NCI-H1092 (cell line): ENCODE measurements at regions not wholly inside any gene's neighbourhood (a gene's known extent, or its start where the extent isn't known, plus 50 kb on each side); places are given as distances from the start of the nearest gene placed in this dataset.
A peak's percentile ranks its signal among the peaks of the same experiment; 100 is the strongest.

Experiments used
- DNase-seq: peaks from one replicate; lab custom pipeline; 2025; lab: John Stamatoyannopoulos, UW

DNA sequence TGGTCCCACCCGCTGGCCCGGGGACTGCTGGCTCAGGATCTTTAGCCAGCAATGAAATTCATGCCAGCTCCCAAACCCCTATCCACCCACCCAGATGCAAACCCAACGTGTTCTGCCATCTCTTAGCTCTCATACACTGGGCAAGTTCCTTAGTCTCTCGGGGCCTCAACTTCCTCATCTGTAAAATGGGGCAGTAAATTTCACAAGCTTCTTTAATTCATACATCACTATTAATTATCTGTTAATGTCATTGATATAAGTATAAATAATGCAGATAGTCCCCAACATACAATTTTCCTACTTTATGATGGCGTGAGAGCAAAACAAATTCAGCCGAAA lies 398.7 kb downstream of the SOX9 start:
- DNase-seq, result no peak

DNA sequence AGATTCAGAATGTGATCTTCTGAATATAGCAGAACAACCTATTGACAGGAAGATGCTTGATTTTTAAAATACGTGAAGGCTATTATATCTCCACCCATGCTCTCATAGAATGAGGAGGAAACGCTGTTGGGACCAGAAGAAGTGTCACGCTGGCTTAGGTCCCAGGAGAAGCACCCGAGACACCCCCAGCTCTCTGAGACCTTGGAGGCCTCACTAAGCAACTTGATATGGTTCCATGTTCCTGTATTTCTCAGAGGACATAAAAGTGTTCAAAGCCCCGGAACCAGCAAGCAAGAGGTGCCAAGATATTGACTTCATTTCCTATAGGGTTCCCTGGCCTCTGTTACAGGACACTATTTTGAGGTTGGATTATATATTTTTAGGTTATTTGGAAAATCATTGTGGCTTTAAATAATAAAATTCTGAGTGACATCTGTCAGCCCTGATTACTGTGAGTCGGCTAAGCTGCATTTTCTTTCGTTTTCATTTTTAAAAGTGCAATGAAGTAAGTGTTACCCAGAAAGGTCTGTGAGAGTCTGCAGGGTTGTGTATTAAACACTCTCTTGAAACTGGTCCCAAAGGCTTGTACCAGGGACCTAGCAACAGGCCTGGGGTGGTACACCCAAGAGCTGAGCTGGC lies 400.0 kb downstream of the SOX9 start:
- no peak for DNase-seq

DNA sequence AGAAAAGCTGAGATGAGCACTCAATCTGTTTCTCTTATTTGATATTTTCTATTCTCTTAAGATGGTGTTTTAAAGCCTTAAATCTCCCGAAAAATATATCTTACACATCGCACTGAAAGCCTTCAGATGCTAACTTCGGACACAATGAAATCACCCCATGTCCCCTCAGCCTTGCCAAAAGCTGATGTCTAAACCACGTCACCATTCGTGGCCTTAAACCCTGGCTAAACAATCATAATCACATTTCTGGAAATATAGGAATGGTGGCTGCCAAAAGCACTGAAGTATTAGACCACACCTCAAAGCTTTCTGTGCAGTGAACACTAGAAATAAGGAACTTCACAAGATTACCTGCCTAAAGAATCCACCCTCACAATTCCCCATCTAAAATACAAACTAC lies 402.7 kb downstream of the SOX9 start:
- DNase-seq, result no peak

DNA sequence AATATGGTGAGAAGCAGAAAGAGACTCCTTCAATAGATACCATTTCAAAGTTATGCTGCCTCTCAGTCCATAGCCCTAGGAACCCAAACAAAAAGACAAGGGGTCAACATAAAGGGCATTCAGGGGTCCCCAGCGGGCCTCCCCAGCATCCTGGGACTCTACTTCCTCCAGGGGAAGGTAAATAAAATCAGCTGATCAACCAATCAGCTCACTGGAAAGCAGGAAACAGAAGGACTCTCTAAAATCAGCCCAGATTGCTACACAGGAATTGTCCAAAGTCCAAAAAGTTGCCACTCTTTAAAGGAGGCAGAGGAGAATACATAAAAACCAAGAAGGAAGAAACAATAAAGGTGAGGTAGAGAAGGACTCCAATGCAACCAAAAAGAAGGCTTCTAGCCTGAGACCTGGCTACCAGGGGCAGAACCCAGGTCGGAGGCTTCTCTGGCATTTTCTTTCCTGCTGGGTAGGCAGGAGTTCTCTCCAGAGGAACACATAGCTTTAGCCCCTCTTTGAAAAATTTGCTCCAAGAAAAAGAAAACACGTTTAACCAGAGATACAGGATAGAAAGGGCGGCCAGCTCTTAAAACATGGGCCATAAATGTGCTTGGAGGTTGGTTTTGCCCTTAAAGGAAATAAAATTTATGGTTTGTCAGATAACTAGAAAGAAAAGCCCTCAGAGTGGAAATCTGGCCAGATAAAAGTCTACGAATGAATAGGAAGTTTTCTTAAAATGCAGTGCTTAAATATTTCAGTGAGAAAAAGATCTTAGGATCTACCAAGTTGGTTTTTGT lies 404.6 kb downstream of the SOX9 start:
- DNase-seq, result no peak

DNA sequence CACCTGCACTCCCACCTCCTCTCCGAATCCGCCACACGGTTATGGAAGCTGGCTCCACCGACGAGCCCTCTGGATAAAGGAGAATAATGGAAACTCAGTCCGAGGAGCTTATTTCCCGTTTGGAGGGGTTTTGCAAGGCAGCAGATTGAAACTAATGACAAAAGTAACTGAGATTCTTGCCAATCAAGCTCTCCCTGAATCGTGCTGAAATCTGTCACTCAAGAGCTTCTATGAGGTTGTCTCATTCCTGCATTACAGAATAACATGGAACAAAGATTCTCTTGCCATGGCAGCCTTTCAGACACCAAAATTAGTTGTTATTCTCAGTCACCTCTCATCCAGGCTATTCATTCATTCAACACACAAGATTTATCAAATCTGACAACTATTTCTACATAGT lies 405.9 kb downstream of the SOX9 start:
- DNase-seq, result no peak

DNA sequence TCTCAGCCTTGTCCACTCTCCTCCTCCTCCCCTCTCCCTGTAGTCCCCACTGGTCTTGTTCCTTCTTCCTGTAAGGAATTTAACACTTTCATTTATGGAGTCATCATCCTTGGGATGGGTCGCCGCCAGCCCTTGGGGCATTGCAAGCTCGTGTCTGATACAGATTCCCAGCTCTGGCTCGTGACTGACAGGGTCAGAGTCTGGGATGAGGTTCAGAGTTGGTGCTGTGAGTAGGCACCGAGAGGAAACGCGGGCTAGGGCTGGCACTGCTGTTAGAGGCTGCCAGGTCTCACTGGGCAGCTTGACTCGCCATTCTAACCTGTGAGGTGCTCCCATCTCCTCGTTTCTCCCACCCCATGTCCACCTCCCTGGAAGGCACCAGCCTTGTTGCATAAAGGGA lies 407.0 kb downstream of the SOX9 start:
- DNase-seq, result no peak

DNA sequence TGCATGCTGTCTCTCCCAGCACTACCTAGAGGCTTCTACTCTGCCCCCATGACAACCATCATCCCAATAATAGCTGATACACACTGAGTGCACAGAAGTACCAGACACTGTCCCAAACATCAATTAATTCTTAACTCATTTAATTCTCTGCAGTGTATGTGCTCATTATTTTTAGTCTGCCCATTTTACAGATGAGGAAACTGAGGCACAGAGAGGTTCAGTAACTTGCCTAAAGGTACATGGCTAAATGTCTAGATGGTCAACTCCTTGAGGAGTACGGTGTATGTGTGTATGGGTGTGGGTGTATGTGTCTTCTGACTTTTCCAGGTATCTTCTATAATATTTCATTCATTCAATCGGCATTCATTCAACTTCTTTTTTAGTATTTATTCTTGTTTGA lies 407.9 kb downstream of the SOX9 start:
- no peak for DNase-seq

DNA sequence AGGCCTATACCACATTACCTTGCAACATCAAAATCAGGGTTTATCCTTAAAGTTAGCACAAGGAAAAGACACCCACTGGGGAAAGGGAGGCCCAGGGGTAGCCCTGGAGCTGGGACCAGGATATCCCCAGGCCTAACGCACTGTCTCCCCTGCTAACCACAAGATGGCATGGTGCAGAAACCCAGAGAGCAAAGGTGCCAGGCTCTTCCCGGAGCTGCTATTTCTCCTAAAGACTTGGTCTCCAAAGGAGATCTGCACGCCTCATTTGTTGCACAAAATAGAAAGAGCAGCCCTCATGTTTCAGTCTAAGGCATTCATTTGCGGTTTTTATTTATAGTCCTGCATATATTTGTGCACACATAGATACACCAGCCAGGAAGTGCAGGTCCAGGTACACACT lies 408.6 kb downstream of the SOX9 start:
- DNase-seq, result peak; percentile 16

DNA sequence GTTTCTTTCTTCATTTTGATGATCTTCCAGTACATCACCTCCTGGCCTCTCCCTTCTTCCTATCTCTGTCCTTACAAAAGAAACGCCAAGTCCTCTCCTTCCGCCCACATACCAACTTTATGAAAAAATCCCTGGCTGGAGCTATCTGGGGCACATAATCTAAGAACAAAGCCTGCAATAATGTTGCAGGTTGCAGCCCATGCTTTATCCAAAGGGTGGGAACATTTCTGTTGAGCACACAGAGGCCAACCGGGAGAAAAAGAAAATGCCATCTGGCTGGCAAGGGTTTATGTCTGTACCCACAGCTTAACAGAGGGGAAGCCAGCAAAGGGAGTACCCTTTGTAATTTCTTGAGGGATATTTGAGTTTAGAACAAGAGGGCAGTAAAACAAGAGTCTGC lies 409.6 kb downstream of the SOX9 start:
- DNase-seq, result no peak

DNA sequence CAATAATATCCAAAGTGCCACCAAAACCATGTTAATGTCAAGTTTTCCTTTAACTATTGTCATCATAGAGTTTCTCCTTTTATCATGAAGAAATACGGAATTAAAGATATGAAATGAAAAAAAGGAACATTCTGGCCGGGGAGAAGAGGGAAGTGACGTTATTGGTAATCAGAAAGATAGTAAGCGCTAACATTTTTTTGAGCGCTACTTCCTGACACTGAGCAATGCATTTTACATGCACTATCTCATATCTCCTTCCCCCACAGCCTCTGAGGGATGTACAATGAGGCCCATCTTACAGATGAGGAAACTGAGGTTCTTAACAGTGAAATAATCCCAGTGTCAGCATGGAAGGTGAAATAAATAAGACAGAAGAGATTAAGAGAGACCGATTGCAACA lies 410.9 kb downstream of the SOX9 start:
- no peak for DNase-seq

DNA sequence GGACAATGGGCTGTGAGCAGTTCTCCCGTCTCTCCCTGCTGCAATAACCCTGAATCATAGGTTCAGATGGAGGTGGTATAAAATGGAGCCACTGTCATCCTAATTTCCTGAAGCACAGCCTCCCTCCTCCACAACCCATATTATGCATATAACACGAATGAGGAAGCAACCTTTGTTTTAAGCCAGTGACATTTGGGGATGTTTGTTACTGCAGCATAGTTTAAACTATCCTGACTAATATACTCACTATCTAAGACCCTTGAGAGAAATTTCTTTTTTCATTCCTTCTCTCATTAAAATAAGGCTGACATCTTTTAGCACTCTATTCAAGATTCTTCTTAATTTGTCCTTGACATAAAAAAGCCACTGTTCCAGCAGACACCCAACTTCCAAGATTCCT lies 413.4 kb downstream of the SOX9 start:
- DNase-seq, result no peak

DNA sequence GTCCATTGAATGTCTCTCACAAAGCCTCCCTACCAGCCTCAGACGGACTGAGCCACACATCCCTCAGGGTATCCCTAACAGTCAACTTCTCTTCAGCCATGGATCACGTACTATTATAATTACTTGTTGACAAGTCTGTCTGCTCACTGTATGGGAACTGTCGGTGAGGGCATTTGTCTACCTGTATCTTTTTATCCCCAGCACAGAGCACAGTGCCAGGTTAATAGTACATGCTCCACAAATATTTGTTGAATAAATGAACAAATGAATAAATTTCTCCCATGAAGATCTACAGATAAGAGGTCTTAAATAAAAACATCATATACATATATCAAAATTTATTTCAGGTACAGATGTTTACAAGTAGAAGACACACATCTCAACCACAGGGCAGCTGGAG lies 414.0 kb downstream of the SOX9 start:
- no peak for DNase-seq

DNA sequence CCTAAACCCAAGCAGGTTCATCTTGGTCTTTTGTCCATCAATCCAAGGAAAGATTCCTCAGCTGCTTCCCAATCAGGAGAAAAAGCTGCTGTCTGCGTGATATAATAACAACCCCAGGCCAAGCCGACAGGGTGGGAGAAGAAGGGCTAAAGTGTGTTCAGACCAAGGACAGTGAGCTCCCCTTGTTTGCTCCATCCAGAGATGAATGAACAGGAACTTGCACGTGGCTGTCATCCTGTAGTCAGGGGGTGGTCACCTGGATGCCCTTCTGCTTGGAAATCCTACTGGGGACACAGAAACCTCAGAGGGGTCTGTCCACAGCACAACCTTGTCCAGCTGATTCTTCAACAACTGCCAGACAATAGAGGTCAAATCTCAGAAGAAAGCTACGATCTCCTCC lies 414.5 kb downstream of the SOX9 start:
- no peak for DNase-seq

DNA sequence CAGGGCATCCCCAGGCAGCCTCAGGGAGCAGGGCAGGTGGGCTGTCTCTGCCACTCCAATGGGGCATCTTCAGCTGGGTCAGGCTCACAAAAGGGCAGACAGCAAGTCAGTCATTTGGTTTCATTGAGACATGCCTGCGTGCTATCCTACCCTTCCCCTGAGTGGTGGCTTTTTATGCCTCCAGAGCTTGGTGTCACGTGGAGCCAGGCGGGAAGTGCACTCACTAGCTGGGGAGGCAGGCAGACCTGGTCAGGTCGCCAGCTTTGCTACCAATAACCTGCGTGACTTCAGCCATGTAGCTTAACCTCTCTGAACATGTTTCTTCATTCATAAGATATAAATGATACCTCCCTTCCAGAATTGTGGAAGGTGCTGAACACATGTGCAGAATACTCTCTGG lies 415.0 kb downstream of the SOX9 start:
- DNase-seq, result no peak

DNA sequence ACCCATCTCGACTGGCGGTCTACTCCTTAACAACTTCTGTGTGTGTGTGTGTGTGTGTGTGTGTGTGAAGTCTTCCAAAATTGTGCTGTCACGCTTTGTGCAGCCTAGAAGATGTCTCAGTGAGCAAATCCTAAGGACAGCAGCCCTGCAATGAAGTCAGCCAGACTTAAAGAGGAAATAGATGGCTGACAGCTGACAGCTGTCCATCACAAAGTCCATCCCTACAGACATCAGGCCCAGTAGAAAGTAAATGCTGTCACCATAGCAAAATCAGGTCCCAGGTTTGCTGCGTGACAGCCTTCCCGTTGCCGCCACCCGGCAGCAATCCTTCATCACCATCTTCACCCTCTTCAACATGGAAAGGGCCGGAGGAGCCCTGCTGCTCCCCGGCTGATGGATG lies 416.0 kb downstream of the SOX9 start:
- no peak for DNase-seq

DNA sequence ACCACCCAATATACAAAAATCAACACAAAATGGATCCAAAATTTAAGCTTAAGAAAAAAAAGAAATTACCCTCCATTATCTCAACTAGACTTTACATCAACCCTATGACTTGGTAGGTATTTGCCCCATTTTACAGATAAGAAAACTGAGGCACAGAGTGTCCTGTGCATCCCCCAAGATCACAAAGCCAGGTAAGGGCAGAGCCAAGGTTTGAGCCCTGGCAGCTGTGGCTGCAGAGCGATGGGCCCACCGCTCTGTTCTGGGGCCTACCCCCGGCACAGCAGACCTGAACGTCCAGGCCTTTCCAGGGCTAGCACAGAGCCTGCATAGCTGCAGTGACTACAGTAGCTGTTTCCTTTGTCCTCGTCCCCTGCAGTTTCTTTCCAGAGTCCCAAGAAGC lies 417.6 kb downstream of the SOX9 start:
- DNase-seq, result no peak

DNA sequence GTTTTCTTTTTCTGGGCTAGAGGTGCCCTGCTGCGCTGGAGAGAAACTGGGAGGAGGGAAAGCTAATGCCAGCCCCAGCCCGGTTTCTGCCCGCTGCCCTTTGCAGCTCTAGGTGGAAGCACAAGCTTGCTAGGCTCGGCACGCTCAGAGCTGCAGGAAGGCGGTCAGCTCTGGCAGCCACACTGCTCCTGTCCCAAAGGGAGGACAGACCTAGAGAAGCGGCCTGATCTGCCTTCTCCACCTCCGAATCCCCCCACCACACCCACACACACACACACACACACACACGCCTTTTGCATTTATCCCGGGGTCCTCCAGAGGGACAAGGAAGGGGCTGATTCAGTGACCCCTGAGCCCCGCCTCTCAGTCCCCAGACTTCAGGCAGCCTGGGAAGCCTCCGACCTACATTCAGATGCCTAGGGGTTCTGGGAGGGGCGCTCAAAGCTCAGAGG lies 418.1 kb downstream of the SOX9 start:
- DNase-seq, result no peak

DNA sequence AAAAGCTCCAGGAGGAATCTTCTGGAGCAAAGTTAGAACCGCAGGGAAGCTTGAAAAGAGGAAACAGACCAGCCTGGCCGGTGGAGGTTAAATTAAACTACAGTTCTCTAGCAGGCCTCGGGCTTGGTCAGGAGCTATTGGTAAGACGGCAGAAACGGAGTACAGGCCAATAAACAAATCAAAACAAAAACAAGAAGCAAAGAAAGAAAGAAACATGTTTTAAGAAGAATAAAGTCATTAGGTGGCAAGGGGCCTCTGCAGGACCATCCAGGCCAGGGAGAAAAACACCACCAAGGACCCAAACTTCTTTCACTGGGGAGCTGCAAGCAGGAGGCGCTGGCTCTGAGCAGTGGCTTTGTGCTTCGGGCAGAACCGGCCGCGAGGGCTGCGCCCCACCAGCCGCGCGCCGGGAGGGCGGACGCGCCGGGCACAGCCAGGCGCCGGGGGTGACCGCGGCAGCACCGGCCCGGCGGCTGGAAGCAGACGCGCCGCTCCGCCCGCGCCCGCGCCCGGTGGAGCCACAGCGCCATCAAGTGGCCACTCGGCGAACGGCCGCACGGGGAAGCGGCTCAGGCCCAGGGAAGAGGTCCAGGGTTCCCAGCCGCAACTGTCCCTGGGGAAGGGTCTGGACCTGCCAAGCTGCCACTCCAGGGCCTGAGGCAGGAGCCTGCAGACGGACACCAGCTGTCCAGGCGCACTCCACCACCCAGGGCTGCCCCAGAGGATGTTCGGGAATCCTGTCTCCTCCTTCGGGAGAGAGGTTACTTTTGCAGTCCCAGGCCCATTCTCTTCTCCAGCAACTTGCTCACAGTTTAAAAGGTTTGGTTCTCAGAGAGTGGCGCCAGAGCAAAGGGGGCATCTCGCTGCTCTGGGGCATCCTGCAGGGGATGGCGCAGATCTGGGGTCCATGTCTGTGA lies 419.4 kb downstream of the SOX9 start:
- DNase-seq, result peak; percentile 76

DNA sequence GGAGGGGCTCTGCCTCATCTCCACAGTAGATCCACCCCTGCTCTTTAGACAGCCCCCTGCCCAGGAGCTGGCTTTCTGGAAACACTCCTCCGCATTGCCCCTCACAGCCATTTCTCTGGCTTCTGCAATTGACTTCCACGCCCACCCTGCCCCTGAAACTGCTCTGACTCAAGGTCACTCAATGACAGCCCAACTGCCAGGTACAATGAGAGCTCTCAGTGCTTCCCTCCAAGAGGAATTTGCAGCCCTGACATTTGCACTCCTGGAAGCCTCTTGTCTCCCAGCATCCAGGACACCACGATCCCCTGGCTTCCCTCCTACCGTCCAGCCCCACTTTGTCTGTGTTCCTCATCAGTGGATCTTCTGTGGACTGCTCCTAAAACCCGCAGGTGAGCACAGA lies 421.5 kb downstream of the SOX9 start:
- DNase-seq, result no peak

DNA sequence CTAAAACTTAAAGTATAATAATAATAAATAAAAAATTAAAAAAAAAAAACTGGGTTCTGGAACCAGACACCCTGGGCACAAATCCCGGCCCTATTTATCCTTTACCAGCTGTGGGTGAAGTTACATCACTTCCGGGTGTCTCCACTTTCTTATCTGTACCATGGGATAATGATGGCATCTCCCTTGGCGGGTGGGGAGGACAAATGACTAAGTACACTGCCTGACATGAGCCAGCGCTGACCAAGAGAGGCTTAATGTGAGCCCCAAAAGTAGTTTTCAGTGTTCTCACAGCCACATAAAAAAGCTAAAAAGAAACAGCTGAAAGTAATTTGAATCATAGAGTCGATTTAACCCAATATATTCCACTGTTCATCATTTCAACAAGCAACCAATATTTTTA lies 424.9 kb downstream of the SOX9 start:
- no peak for DNase-seq

DNA sequence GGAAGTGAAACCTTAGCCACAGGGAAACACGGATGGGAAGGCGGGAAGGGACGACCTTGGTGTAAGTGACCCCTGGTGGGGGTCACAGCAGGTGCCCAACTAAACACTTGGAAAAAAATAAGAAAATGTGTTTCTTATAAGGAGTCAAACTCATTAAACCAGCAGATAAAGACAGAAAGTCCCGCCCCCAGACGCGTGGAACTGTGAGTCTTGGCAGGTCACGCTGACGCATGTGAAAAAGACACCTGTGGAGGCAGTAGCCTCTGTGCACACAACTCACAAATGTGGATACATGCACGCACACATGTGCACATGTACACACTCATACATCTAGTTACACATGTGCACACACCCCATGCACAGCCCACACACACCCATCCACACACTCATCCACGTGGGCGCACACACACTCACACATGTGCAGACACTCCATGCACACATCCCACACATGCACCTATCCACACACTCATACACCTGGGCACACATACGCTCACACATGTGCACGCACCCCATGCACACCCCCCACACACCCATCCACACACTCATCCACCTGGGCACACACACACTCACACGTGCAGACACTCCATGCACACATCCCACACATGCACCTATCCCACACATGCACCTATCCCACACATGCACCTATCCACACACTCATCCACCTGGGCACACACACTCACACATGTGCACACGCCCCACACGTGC lies 432.4 kb downstream of the SOX9 start:
- no peak for DNase-seq

DNA sequence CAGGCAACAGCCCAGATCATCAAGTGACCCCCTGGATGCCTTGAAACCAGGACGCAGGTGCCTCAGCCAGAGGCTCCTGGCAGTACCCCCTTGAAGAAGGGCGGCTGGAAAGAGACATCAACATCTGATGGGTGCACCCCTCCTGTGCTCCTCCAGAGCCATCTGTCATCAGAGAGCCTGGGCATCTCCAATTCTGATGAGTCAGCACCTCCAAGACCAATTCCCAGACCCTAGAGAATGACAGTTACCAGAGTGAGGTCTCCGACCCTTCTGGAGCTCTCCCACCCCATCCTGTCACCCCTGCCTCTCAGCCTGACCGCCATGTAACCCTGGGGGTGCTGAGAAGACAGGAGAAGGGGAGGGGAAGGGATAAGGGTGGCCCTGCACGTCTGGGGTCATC lies 433.7 kb downstream of the SOX9 start:
- DNase-seq, result no peak
